ENCODE measurements at regions not wholly inside any gene's neighbourhood (a gene's known extent, or its start where the extent isn't known, plus 50 kb on each side); places are given as distances from the start of the nearest gene placed in this dataset.
A peak's percentile ranks its signal among the peaks of the same experiment; 100 is the strongest.

GRCh38 chr2:67836866-67837265, 225.9 kb downstream of the C1D start:
- Histone ChIP-seq H3K9me3 (no peaks in the 10 kb centered on the region), H3K4me3 (no peak overlapping the region), H3K27me3 (no peaks in the 10 kb centered on the region), H3K36me3 (no peaks in the 10 kb centered on the region)
- no peak for DNase-seq

GRCh38 chr2:67838205-67838604, 224.6 kb downstream of the C1D start:
- no peaks in the 10 kb centered on the region for H3K36me3 ChIP-seq
- H3K9me3 ChIP-seq = no peaks in the 10 kb centered on the region
- DNase-seq = no peak
- no peaks in the 10 kb centered on the region for H3K27me3 ChIP-seq
- H3K4me3 ChIP-seq = no peak overlapping the region

GRCh38 chr2:67839242-67839641, 223.6 kb downstream of the C1D start:
- Histone ChIP-seq H3K36me3 (no peaks in the 10 kb centered on the region), H3K9me3 (no peaks in the 10 kb centered on the region), H3K27me3 (no peaks in the 10 kb centered on the region), H3K4me3 (no peak overlapping the region)
- no peak for DNase-seq

GRCh38 chr2:67839668-67840067, 223.1 kb downstream of the C1D start:
- Histone ChIP-seq H3K4me3 (no peak overlapping the region), H3K27me3 (no peaks in the 10 kb centered on the region), H3K9me3 (no peaks in the 10 kb centered on the region), H3K36me3 (no peaks in the 10 kb centered on the region)
- no peak for DNase-seq

DNA sequence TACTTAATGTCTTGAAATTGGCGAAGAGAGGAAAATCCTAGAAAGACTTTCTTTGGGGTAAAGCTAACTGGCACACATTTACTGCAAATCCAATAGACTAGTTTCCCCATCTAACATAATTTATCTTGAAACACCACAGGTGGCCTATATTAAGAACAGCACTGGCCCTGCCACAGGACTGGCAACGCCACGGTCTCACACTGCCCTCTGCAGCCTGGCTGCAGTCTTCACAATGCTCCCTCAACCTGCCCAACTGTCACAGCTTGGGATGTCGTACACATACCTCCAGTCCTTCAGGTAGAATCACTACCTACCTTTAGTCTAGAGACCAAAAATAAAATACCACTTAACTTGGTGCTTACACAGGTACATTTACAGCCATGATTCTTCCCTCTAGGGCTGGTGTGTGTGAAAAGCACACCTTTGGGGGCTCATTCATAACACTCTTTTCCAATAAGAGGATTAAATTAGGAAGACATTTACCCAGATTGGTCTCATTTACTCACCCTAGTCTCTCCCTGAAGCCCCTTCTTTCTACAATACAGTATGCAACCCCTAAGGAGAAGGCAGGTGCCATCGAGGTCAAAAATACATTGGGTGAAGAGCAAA, 222.2 kb downstream of the C1D start:
- DNase-seq = peak; percentile 53
- no peaks in the 10 kb centered on the region for H3K9me3 ChIP-seq
- no peaks in the 10 kb centered on the region for H3K27me3 ChIP-seq
- no peak overlapping the region for H3K4me3 ChIP-seq
- H3K36me3 ChIP-seq = no peaks in the 10 kb centered on the region

DNA sequence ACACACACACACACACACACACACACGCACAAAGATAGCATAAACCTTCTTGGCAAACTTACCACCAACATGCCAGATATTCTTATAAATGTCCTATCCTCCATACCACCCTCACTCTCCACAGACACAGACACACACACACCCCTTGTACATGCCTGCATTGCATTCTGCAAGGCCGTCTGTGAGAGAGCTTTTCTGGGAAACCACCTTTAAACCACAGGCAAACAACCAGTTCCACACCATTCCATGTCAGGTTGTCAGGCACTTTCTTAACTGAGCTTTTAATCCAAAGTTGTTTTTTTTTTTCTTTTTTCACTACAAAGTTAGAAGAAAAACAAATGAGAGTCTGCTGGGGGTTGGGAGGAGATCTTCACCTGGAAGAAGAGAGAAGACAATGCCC, 221.1 kb downstream of the C1D start:
- Histone ChIP-seq H3K4me3 (no peak overlapping the region), H3K9me3 (no peaks in the 10 kb centered on the region), H3K36me3 (no peaks in the 10 kb centered on the region), H3K27me3 (no peaks in the 10 kb centered on the region)
- DNase-seq = no peak

DNA sequence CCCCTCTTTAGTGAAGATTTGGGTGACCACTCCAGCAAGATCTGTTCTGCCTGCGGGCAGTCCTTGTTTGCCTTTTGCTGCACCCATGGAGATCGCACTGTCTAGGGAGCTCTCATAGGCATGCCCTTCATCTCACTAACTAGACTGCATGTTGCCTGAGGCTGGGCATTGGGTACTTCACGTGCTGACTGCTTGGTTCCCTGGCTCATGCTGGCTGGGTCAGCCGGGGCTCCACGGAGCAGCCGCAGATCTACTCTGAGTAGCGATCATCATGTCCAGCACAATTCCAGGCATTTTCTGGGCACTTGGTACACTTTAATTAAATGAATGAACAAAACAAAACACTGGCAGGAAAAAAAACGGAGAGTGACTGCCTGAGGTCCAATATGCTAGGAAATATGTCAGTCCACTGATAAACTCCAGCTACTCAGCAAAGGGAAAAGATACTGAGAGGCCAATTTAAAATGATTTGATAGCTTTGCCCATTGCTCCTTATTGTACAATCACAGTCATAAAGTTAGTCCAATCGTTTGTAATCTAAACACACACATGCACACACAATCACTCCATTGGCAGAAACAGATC, 220.3 kb downstream of the C1D start:
- DNase-seq = no peak
- H3K4me3 ChIP-seq = no peak overlapping the region

GRCh38 chr2:67844024-67844540, 218.7 kb downstream of the C1D start:
- Histone ChIP-seq H3K9me3 (no peaks in the 10 kb centered on the region), H3K36me3 (no peaks in the 10 kb centered on the region), H3K27me3 (no peaks in the 10 kb centered on the region), H3K4me3 (no peak overlapping the region)
- no peak for DNase-seq

More for the DNA sequence above, 220.3 kb downstream of the C1D start:
- Histone ChIP-seq H3K27me3 (no peaks in the 10 kb centered on the region), H3K36me3 (no peaks in the 10 kb centered on the region), H3K9me3 (no peaks in the 10 kb centered on the region)

- H3K4me3 ChIP-seq = no peak overlapping the region
- no peaks in the 10 kb centered on the region for H3K9me3 ChIP-seq
- H3K36me3 ChIP-seq = no peaks in the 10 kb centered on the region
- H3K27me3 ChIP-seq = no peaks in the 10 kb centered on the region
- DNase-seq = no peak
Measured at GRCh38 chr2:67845621-67846369, 217.0 kb downstream of the C1D start.

- Histone ChIP-seq H3K4me3 (no peak overlapping the region), H3K27me3 (no peaks in the 10 kb centered on the region), H3K36me3 (no peaks in the 10 kb centered on the region)
Measured at GRCh38 chr2:67846370-67847070, 216.3 kb downstream of the C1D start.

GRCh38 chr2:67848551-67849285, 214.1 kb downstream of the C1D start:
- no peaks in the 10 kb centered on the region for H3K27me3 ChIP-seq
- no peak for DNase-seq
- no peaks in the 10 kb centered on the region for H3K36me3 ChIP-seq
- no peaks in the 10 kb centered on the region for H3K9me3 ChIP-seq
- H3K4me3 ChIP-seq = no peak overlapping the region

More at GRCh38 chr2:67846370-67847070, 216.3 kb downstream of the C1D start:
- peak; percentile 61 for DNase-seq
- no peaks in the 10 kb centered on the region for H3K9me3 ChIP-seq

DNA sequence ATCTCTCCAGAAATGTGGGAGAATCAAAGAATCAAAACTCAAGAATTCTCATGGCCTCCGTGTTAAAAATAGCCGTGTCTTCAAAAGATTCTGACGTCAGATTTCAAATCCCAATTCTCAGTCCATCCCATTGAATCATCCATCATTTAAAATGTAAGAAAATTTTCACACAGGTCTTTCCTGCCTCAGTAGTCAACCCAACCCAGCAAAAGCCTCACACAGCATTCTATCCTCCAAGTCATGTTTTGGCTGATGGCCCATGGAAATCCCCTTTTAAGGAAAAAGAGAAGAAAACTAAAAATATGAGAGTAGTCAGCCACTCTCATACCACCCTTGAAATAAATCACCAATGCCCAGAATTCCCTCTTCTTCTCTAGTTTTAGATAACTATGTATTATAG, 211.8 kb downstream of the C1D start:
- no peaks in the 10 kb centered on the region for H3K36me3 ChIP-seq
- no peak overlapping the region for H3K4me3 ChIP-seq
- no peaks in the 10 kb centered on the region for H3K9me3 ChIP-seq
- no peak for DNase-seq
- H3K27me3 ChIP-seq = no peaks in the 10 kb centered on the region

DNA sequence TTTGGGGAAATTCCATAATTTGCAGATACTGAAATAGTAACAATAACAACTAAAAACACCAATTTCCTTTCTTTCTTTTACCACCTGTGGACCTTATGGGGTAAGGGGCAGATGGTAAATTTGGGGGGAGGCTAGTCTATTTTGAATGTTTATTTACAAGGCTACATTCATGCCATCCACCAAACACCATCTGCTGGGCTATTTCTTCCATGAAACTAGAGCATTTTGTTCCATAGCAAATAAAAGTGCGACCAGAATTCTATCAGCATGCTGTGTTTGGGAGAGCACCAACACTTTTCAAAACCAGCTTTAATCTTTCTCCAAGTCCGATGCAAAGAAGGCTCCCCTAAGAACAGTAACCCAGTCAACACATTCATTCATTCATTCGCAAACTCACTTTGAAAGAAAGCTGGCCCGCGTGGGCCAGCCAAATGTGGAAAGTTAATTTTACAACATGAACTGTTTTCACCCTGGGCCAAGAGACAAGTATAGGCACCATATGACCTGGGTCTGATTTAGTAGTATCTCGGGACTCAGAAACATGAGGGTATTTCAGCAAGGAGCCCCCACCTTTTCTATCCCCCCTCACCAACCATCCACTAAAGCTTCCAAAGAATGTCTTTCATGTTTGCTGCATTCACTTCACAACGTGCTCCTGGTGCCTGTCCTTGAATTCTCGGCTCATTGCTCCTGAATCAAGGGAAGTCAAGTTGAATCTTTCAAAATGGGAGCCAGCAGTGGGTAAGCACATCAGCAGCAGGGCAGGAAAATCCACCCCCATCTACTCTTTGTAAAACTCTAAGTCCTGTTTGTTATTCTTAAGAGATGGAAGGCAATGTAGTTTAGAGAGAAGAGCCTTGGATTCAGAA, 210.6 kb downstream of the C1D start:
- no peaks in the 10 kb centered on the region for H3K9me3 ChIP-seq
- H3K4me3 ChIP-seq = no peak overlapping the region
- H3K36me3 ChIP-seq = no peaks in the 10 kb centered on the region
- DNase-seq = no peak
- H3K27me3 ChIP-seq = no peaks in the 10 kb centered on the region

- no peak for DNase-seq
- Histone ChIP-seq H3K36me3 (no peaks in the 10 kb centered on the region), H3K9me3 (no peaks in the 10 kb centered on the region), H3K27me3 (no peaks in the 10 kb centered on the region), H3K4me3 (no peak overlapping the region)
Measured at GRCh38 chr2:67854103-67854743, 208.6 kb downstream of the C1D start.

DNA sequence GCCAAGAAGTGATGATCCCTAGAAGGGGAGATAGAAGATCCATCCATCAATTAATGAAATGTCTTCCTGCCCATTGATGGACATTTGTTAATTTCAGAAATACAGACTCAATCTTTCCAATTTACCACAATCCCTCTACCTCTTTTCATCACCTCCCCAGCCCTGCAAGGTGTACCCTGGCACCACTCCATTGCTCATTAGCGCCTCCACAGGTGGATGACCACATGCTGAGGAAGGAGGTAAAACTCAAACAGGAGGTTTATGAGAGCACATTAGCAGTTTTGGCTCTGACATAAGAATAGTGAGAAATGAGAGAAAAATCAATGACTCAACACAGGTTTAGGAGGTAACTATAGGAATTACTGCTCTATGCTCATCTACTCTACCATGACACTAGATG, 208.0 kb downstream of the C1D start:
- no peak for DNase-seq

More for the DNA sequence above, 208.0 kb downstream of the C1D start:
- no peaks in the 10 kb centered on the region for H3K36me3 ChIP-seq
- H3K9me3 ChIP-seq = no peaks in the 10 kb centered on the region
- no peaks in the 10 kb centered on the region for H3K27me3 ChIP-seq
- H3K4me3 ChIP-seq = no peak overlapping the region
